OCI-LY7 (cell line): ENCODE measurements at regions not wholly inside any gene's neighbourhood (a gene's known extent, or its start where the extent isn't known, plus 50 kb on each side); places are given as distances from the start of the nearest gene placed in this dataset.

Source experiments
- BruUV-seq: library from RNA; stranded (reverse); fragments of 400-500 nt; replicated peaks from 2 replicates; lab custom pipeline; 2021; lab: Mats Ljungman, UMichigan
- CTCF ChIA-PET: fragments of 300-600 bp; sonication (Branson Sonifier 250); formaldehyde crosslinking; loops from one replicate; lab custom pipeline; 2022; ENCODE audit warnings: antibody characterized with exemption; ENCODE audit not compliant: unreplicated experiment; lab: Charles Lee
- POLR2A ChIA-PET: fragments of 300-600 bp; sonication (Branson Sonifier 250); formaldehyde crosslinking; loops from one replicate; lab custom pipeline; 2022; ENCODE audit warnings: antibody characterized with exemption; lab: Charles Lee
- DNase-seq: peaks from one replicate; pipeline ENCODE4 v3.0.0-alpha.2; 2015; ENCODE audit warnings: low spot score
- H2AFZ ChIP-seq: fragments of 200-600 bp; sonication (generic), shearing (Covaris generic); 2 replicates; pipeline ENCODE4 v1.6.1; 2014; ENCODE audit warnings: mild to moderate bottlenecking, antibody characterized with exemption, low read length, moderate library complexity
- H3K27ac ChIP-seq: fragments of 200-600 bp; sonication (generic); 2 replicates; pipeline ENCODE4 v1.5.1; 2014; ENCODE audit warnings: mixed run types, low read depth, mild to moderate bottlenecking, moderate library complexity, low read length, inconsistent platforms; ENCODE audit not compliant: poor library complexity, severe bottlenecking
- H3K36me3 ChIP-seq: fragments of 200-600 bp; sonication (generic); 2 replicates; pipeline ENCODE4 v1.6.1; 2014; ENCODE audit warnings: mild to moderate bottlenecking, antibody characterized with exemption, low read length, moderate library complexity, mixed read lengths; ENCODE audit not compliant: insufficient read depth
- H3K4me1 ChIP-seq: fragments of 200-600 bp; sonication (generic); 2 replicates; pipeline ENCODE4 v1.5.1; 2014; ENCODE audit warnings: mild to moderate bottlenecking, low read length; ENCODE audit not compliant: insufficient read depth, poor library complexity, severe bottlenecking
- H3K4me2 ChIP-seq: fragments of 200-600 bp; sonication (generic); 2 replicates; pipeline ENCODE4 v1.6.1; 2014; ENCODE audit warnings: mild to moderate bottlenecking, low read length
- H3K4me3 ChIP-seq: fragments of 200-600 bp; sonication (generic); 2 replicates; pipeline ENCODE4 v1.5.1; 2014; ENCODE audit warnings: mild to moderate bottlenecking, low read depth, low read length; ENCODE audit not compliant: poor library complexity, severe bottlenecking
- H3K79me2 ChIP-seq: fragments of 200-600 bp; sonication (generic); 2 replicates; pipeline ENCODE4 v1.6.1; 2016; ENCODE audit warnings: low read depth, mild to moderate bottlenecking, low read length, moderate library complexity, mixed read lengths; ENCODE audit not compliant: insufficient read depth
- H3K9me2 ChIP-seq: fragments of 200-600 bp; sonication (generic); 2 replicates; pipeline ENCODE4 v1.6.1; 2016; ENCODE audit warnings: mild to moderate bottlenecking, low read length, mixed read lengths; ENCODE audit not compliant: insufficient read depth
- H3K9me3 ChIP-seq: fragments of 200-600 bp; sonication (generic); 2 replicates; pipeline ENCODE4 v1.6.1; 2014; ENCODE audit warnings: mild to moderate bottlenecking, mixed run types, low read length, mixed read lengths
- H4K20me1 ChIP-seq: fragments of 200-600 bp; sonication (generic); 2 replicates; pipeline ENCODE4 v1.6.1; 2014; ENCODE audit warnings: mild to moderate bottlenecking, antibody characterized with exemption, low read length, moderate library complexity, mixed read lengths; ENCODE audit not compliant: insufficient read depth
- CTCF ChIP-seq: fragments of 200-600 bp; sonication (generic); conservative IDR thresholded peaks from 2 replicates; pipeline ENCODE4 v1.5.1; 2014; ENCODE audit warnings: mild to moderate bottlenecking, antibody characterized with exemption, low read length, moderate library complexity, mixed read lengths
- EZH2phosphoT487 ChIP-seq: fragments of 200-600 bp; sonication (generic); IDR thresholded peaks from 2 replicates; pipeline ENCODE4 v1.6.1; 2018; ENCODE audit warnings: low read depth, borderline replicate concordance, mild to moderate bottlenecking, mixed run types, antibody characterized with exemption, low read length, moderate library complexity, mixed read lengths
- intact Hi-C: fragments of 100-400 bp; cut with micrococcal nuclease; formaldehyde crosslinking; loops from one replicate; pipeline ENCODE4 v1.10.0; 2022; ENCODE audit not compliant: unreplicated experiment

- H3K4me2 ChIP-seq = no peak overlapping the region
- H2AFZ ChIP-seq = no peak overlapping the region
- DNase-seq = no peak
- ChIA-PET CTCF (no interaction called here), POLR2A (no interaction called here)
- no peaks in the 10 kb centered on the region for H3K4me1 ChIP-seq
- no peaks in the 10 kb centered on the region for H4K20me1 ChIP-seq
- H3K79me2 ChIP-seq = no peaks in the 10 kb centered on the region
- no peaks in the 10 kb centered on the region for H3K9me3 ChIP-seq
- no TSS peak for BruUV-seq
- intact Hi-C loops = no loop called here
- no peaks in the 10 kb centered on the region for H3K36me3 ChIP-seq
- H3K9me2 ChIP-seq = no peaks in the 10 kb centered on the region
- H3K27ac ChIP-seq = no peak overlapping the region
- no peak overlapping the region for H3K4me3 ChIP-seq
- TF ChIP-seq EZH2phosphoT487 (no peak), CTCF (no peak)
Observed at GRCh38 chr2:151120011-151120410, 141.7 kb downstream of the RBM43 start.

GRCh38 chr2:151119374-151119773 is 142.3 kb downstream of the RBM43 start:
- TF ChIP-seq CTCF (no peak), EZH2phosphoT487 (no peak)
- POLR2A ChIA-PET = no interaction called here
- no peaks in the 10 kb centered on the region for H3K36me3 ChIP-seq
- H3K9me2 ChIP-seq = no peaks in the 10 kb centered on the region
- no peaks in the 10 kb centered on the region for H3K4me1 ChIP-seq
- H3K27ac ChIP-seq = no peak overlapping the region
- no peak for DNase-seq
- H4K20me1 ChIP-seq = no peaks in the 10 kb centered on the region
- intact Hi-C loops = no loop called here
- no peaks in the 10 kb centered on the region for H3K79me2 ChIP-seq
- CTCF ChIA-PET = no interaction called here
- no peaks in the 10 kb centered on the region for H3K9me3 ChIP-seq
- no peak overlapping the region for H3K4me3 ChIP-seq
- no peak overlapping the region for H2AFZ ChIP-seq
- BruUV-seq = no TSS peak
- H3K4me2 ChIP-seq = no peak overlapping the region

GRCh38 chr2:151118269-151118668 is 143.4 kb downstream of the RBM43 start:
- no TSS peak for BruUV-seq
- TF ChIP-seq EZH2phosphoT487 (no peak), CTCF (no peak)
- no peaks in the 10 kb centered on the region for H3K79me2 ChIP-seq
- H2AFZ ChIP-seq = no peak overlapping the region
- no peaks in the 10 kb centered on the region for H3K9me3 ChIP-seq
- POLR2A ChIA-PET = no interaction called here
- no peaks in the 10 kb centered on the region for H3K9me2 ChIP-seq
- no peak overlapping the region for H3K27ac ChIP-seq
- no peak overlapping the region for H3K4me3 ChIP-seq
- CTCF ChIA-PET = no interaction called here
- intact Hi-C loops = no loop called here
- H3K36me3 ChIP-seq = no peaks in the 10 kb centered on the region
- H4K20me1 ChIP-seq = no peaks in the 10 kb centered on the region
- no peak overlapping the region for H3K4me2 ChIP-seq
- no peaks in the 10 kb centered on the region for H3K4me1 ChIP-seq
- no peak for DNase-seq
